Small intestine (tissue), 7 donors: ENCODE measurements at regions not wholly inside any gene's neighbourhood (a gene's known extent, or its start where the extent isn't known, plus 50 kb on each side); places are given as distances from the start of the nearest gene placed in this dataset.

Experiments used
- DNase-seq, 2 donors: peaks; one replicate each; pipeline versions ENCODE4 v3.0.0 to v3.0.0-alpha.2; 2013
- FAIRE-seq: peaks from 2 replicates; lab custom pipeline; 2012; peaks lifted over from hg19 to GRCh38; lab: Jason Lieb, UNC
- H3K27ac ChIP-seq, 3 donors: one replicate each; pipeline ENCODE4 v1.5.1; 2013; ENCODE audit warnings: low read length in 2 of 3, mild to moderate bottlenecking in 2 of 3, control low read depth in 1 of 3, inconsistent platforms in 1 of 3, low read depth in 1 of 3, moderate library complexity in 1 of 3
- H3K27me3 ChIP-seq, 3 donors: one replicate each; pipeline ENCODE4 v1.6.1; 2013; ENCODE audit warnings: low read length in 3 of 3, inconsistent platforms in 1 of 3; ENCODE audit not compliant: control insufficient read depth in 3 of 3, insufficient read depth in 3 of 3
- H3K36me3 ChIP-seq, 3 donors: one replicate each; pipeline ENCODE4 v1.6.1; 2013; ENCODE audit warnings: low read length in 3 of 3, inconsistent platforms in 1 of 3, low read depth in 1 of 3, mild to moderate bottlenecking in 1 of 3, moderate library complexity in 1 of 3; ENCODE audit not compliant: control insufficient read depth in 3 of 3, insufficient read depth in 2 of 3
- H3K4me1 ChIP-seq, 3 donors: one replicate each; pipeline ENCODE4 v1.6.1; 2013; ENCODE audit warnings: low read length in 2 of 3, inconsistent platforms in 1 of 3, low read depth in 1 of 3, mild to moderate bottlenecking in 1 of 3, moderate library complexity in 1 of 3; ENCODE audit not compliant: control insufficient read depth in 3 of 3, insufficient read depth in 2 of 3
- H3K4me3 ChIP-seq, 3 donors: one replicate each; pipeline ENCODE4 v1.5.1; 2013; ENCODE audit warnings: low read length in 3 of 3, control low read depth in 1 of 3, inconsistent platforms in 1 of 3, low read depth in 1 of 3, mild to moderate bottlenecking in 1 of 3, moderate library complexity in 1 of 3
- H3K9me3 ChIP-seq, 2 donors: one replicate each; pipeline ENCODE4 v1.6.1; 2013; ENCODE audit warnings: low read depth in 1 of 2, low read length in 1 of 2; ENCODE audit not compliant: control insufficient read depth in 2 of 2, insufficient read depth in 1 of 2
- WGBS, 3 donors: extraction: QIAGEN DNeasy Blood & Tissue Kit; methylation state at CpG; one replicate each; pipeline ENCODE4 v1.1.7; 2013; 5-methylcytosine and 5-hydroxymethylcytosine counted together
- donor health status: healthy with polysubstance abuse.
- donor health status: control.
- donor health status: control.
- donor health status: Bipolar disorder and iron deficiency.
- donor health status: healthy.

GRCh38 chr14:83208341-83208740 is 1674.7 kb upstream of the SEL1L start:
- no peaks in the 10 kb centered on the region for H3K27me3 ChIP-seq
- 46 to 66% (median 61%) methylated on average over 1 of the region's 1 CpG for WGBS, 3 donors

GRCh38 chr14:83217492-83217891 is 1683.8 kb upstream of the SEL1L start:
- Histone ChIP-seq H3K36me3 (no peaks in the 10 kb centered on the region), H3K4me3 (no peak overlapping the region), H3K27ac (no peak overlapping the region), H3K4me1 (no peaks in the 10 kb centered on the region), H3K9me3 (peaks cover 0 to 2% of the 10 kb centered on the region in 2 donors), H3K27me3 (no peaks in the 10 kb centered on the region)
- FAIRE-seq = no peak
- DNase-seq = peak; percentile 0 to 2

More at GRCh38 chr14:83208341-83208740, 1674.7 kb upstream of the SEL1L start:
- no peak for FAIRE-seq
- H3K27ac ChIP-seq = no peak overlapping the region
- DNase-seq = no peak
- H3K9me3 ChIP-seq = no peaks in the 10 kb centered on the region
- H3K36me3 ChIP-seq = peaks cover 0 to 2% (median 0%) of the 10 kb centered on the region in 3 donors
- no peak overlapping the region for H3K4me3 ChIP-seq
- no peaks in the 10 kb centered on the region for H3K4me1 ChIP-seq

GRCh38 chr14:83247924-83248639 is 1714.4 kb upstream of the SEL1L start:
- 66 to 71% (median 68%) methylated on average over 5 of the region's 5 CpGs for WGBS, 3 donors

DNA sequence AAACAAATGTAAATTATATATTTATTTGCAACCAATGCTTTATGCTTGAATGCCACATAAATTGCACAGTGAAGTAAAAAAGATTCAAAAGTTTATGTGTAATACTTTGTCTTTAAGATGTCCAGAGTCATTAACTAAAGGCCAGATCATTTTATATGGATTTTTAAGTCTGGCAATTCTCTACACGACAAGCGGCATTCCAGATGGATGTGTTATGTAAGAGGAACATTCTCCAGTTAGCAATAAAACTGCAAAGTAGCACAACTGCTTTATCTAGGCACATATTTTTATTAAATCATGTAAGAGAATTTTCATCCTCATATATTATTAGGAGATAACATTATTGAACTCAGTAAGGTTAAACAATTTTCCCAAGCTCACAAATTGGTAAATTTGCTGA is 1717.7 kb upstream of the SEL1L start:
- no peak overlapping the region for H3K27ac ChIP-seq
- H3K27me3 ChIP-seq = no peaks in the 10 kb centered on the region
- H3K36me3 ChIP-seq = no peaks in the 10 kb centered on the region
- no peak for FAIRE-seq
- H3K9me3 ChIP-seq = no peaks in the 10 kb centered on the region
- 80 to 90% (median 87%) methylated on average over 2 of the region's 2 CpGs for WGBS, 3 donors
- H3K4me3 ChIP-seq = no peak overlapping the region
- H3K4me1 ChIP-seq = no peaks in the 10 kb centered on the region
- DNase-seq = no peak

More at GRCh38 chr14:83247924-83248639, 1714.4 kb upstream of the SEL1L start:
- no peaks in the 10 kb centered on the region for H3K4me1 ChIP-seq
- FAIRE-seq (no peak), DNase-seq (no peak)
- H3K36me3 ChIP-seq = no peaks in the 10 kb centered on the region
- H3K4me3 ChIP-seq = no peak overlapping the region
- peaks cover 0 to 8% of the 10 kb centered on the region in 2 donors for H3K9me3 ChIP-seq
- H3K27ac ChIP-seq = no peak overlapping the region
- H3K27me3 ChIP-seq = no peaks in the 10 kb centered on the region

- no peak for FAIRE-seq
- no peak overlapping the region for H3K4me3 ChIP-seq
- no peaks in the 10 kb centered on the region for H3K27me3 ChIP-seq
- no peaks in the 10 kb centered on the region for H3K9me3 ChIP-seq
- no peaks in the 10 kb centered on the region for H3K36me3 ChIP-seq
- WGBS, 3 donors = 75 to 87% (median 86%) methylated on average over 2 of the region's 2 CpGs
- no peak overlapping the region for H3K27ac ChIP-seq
- no peaks in the 10 kb centered on the region for H3K4me1 ChIP-seq
- no peak for DNase-seq
Observed at GRCh38 chr14:83253870-83254269, 1720.2 kb upstream of the SEL1L start.

GRCh38 chr14:83255015-83255726 is 1721.5 kb upstream of the SEL1L start:
- WGBS, 3 donors = 50 to 71% (median 55%) methylated on average over 2 of the region's 2 CpGs
- Histone ChIP-seq H3K9me3 (no peaks in the 10 kb centered on the region), H3K4me1 (no peaks in the 10 kb centered on the region), H3K36me3 (no peaks in the 10 kb centered on the region), H3K27ac (no peak overlapping the region), H3K4me3 (no peak overlapping the region), H3K27me3 (no peaks in the 10 kb centered on the region)
- DNase-seq (no peak), FAIRE-seq (no peak)

- Histone ChIP-seq H3K27ac (no peak overlapping the region), H3K9me3 (no peaks in the 10 kb centered on the region), H3K27me3 (no peaks in the 10 kb centered on the region), H3K4me1 (no peaks in the 10 kb centered on the region), H3K4me3 (no peak overlapping the region), H3K36me3 (no peaks in the 10 kb centered on the region)
- no peak for DNase-seq
- 61 to 92% (median 77%) methylated on average over 1 of the region's 1 CpG for WGBS, 3 donors
- no peak for FAIRE-seq
Observed at GRCh38 chr14:83255727-83256090, 1722.1 kb upstream of the SEL1L start.

GRCh38 chr14:83257466-83258439 is 1724.1 kb upstream of the SEL1L start:
- H3K4me3 ChIP-seq = no peak overlapping the region
- H3K27me3 ChIP-seq = no peaks in the 10 kb centered on the region
- no peak for FAIRE-seq
- H3K27ac ChIP-seq = no peak overlapping the region
- H3K4me1 ChIP-seq = no peaks in the 10 kb centered on the region
- H3K36me3 ChIP-seq = no peaks in the 10 kb centered on the region
- H3K9me3 ChIP-seq = no peaks in the 10 kb centered on the region
- no peak for DNase-seq
- WGBS, 3 donors = 58 to 70% (median 61%) methylated on average over 5 of the region's 5 CpGs
